ENCODE measurements at regions not wholly inside any gene's neighbourhood (a gene's known extent, or its start where the extent isn't known, plus 50 kb on each side); places are given as distances from the start of the nearest gene placed in this dataset.
"Not testable (repeated sequence)": the region's sequence is repeated elsewhere in the genome, so short reads cannot be mapped to it uniquely, and the experiment has no call there.

DNA sequence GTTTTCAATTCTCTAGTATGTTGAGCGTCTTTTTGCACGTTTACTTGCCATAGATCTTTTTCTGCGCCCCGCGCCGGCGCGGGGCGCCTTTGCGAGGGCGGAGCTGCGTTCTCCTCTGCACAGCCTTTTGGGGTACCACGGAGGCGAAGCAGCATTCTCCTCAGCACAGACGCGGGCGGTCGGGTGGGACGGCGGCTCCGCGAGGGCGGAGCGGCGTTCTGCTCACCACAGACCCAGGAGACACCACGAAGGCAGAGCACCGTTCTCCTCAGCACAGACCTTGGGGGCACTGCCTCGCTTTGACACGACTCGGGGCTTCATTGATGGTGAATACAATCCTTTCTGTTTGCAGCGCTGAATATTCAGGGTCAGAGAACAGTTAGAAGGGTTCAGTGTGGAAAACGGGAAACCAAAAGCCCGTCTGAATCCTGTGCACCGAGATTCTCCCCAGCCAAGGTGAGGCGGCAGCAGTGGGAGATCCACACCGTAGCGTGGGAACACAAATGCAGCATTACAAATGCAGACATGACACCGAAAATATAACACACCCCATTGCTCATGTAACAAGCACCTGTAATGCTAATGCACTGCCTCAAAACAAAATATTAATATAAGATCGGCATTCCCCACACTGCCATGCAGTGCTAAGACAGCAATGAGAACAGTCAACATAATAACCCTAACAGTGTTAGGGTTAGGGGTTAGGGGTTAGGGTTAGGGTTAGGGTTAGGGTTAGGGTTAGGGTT, 190.7 kb upstream of the VIPR2 start:
- in situ Hi-C loops (cut with MboI; ENCODE audit: low pct_unique_long_range_greater_than_20kb, low sequenced_read_pairs), result not testable (repeated sequence)
- peak; percentile 32 for DNase-seq

- DNase-seq; in situ Hi-C loops (cut with MboI; ENCODE audit: low pct_unique_long_range_greater_than_20kb, low sequenced_read_pairs): not testable (repeated sequence)
Measured at GRCh38 chr7:159332854-159333479, 188.3 kb upstream of the VIPR2 start.

DNA sequence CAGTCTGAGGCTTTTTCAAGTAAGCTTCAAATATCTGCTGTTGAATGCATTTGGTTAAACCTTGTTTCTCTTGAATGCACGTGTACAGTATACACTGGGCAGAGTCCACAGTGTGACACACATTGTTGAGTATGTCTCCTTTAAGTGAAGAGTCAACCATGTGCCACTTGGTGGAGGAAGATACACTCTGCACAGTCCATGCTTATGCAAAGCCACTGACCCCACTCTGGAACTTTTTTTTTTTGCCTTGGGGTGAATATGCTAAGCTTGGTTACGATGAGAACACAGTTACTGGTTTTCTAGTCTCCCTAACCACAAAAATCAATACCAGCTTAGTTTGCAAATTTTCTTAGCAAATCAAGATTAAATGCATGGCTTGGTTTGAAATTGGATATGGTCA, 186.8 kb upstream of the VIPR2 start:
- in situ Hi-C loops (cut with MboI; ENCODE audit: low pct_unique_long_range_greater_than_20kb, low sequenced_read_pairs), result no loop called here
- DNase-seq, result no peak

GRCh38 chr7:159329818-159330378, 185.2 kb upstream of the VIPR2 start:
- in situ Hi-C loops (cut with MboI; ENCODE audit: low pct_unique_long_range_greater_than_20kb, low sequenced_read_pairs), result no loop called here

DNA sequence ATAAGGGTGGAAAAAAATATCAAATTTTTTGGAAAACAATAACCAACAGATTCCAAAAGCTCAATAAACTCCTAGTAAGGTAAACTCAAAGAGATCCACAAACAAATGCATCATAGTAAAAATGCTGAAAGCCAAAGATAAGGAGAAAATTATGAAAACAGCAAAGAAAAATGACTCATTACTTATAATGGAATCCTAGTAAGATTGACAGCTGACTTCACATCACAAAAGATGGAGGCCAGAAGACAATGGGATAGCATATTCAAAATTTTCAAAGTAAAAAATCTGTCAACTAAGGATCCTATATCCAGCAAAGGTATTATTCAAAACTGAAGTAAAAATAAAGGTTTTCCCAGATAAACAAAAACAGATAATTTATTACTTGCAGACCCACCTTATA, 183.4 kb upstream of the VIPR2 start:
- DNase-seq, result no peak
- in situ Hi-C loops (cut with MboI; ENCODE audit: low pct_unique_long_range_greater_than_20kb, low sequenced_read_pairs), result no loop called here

More at GRCh38 chr7:159329818-159330378, 185.2 kb upstream of the VIPR2 start:
- DNase-seq, result no peak

DNA sequence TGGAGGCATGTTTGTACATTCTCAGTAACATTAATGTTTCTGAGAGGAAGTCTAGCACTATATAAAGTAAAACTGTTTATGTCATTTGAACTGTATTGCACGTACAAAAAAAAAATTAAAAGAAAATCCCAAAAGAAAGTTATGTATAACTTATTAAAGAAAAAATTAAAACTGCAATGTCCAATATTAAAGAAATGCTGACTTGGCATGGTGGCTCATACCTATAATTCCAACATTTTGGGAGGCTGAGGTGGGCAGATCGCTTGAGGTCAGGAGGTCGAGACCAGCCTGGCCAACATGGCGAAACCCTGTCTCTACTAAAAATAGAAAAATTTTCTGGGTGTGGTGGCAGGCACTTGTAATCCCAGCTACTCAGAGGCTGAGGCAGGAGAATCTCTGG, 178.7 kb upstream of the VIPR2 start:
- in situ Hi-C loops (cut with MboI; ENCODE audit: low pct_unique_long_range_greater_than_20kb, low sequenced_read_pairs), result no loop called here
- no peak for DNase-seq

GRCh38 chr7:159321278-159321677, 176.6 kb upstream of the VIPR2 start:
- in situ Hi-C loops (cut with MboI; ENCODE audit: low pct_unique_long_range_greater_than_20kb, low sequenced_read_pairs), result no loop called here
- DNase-seq, result no peak

DNA sequence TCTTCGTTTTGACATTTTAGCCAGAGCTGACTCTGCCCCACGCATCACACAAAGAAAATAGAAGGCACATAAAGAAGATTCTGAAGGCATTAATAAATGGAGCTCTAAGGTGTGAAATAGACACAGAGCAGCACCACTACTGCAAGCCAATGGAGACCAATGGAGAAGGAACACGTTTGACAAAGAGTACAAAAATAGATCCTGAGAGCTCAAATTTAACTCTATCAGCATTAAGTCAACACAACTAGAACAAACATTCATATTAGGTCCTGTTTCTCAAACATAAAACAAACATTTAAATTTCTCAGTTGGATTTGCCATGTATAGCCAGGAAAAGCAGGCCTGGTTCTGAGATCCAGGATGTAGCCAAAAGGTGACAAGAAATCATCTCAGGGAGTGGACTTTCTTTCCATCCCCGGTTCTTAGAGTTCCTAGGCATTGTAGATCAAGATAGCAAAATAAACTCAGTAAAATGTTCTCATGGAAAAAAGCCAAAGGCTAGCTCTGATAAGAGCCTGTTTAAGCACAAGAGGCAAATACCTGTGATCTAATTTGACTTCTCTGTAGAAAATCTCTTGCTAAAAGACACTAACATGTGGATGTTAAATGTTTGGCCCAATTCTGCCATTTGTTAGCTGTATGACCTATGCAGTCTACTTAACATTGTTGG, 174.2 kb upstream of the VIPR2 start:
- in situ Hi-C loops (cut with MboI; ENCODE audit: low pct_unique_long_range_greater_than_20kb, low sequenced_read_pairs), result no loop called here
- no peak for DNase-seq

GRCh38 chr7:159317294-159317693, 172.6 kb upstream of the VIPR2 start:
- in situ Hi-C loops (cut with MboI; ENCODE audit: low pct_unique_long_range_greater_than_20kb, low sequenced_read_pairs), result no loop called here
- DNase-seq, result peak; percentile 8

GRCh38 chr7:159311172-159311494, 166.5 kb upstream of the VIPR2 start:
- no peak for DNase-seq
- in situ Hi-C loops (cut with MboI; ENCODE audit: low pct_unique_long_range_greater_than_20kb, low sequenced_read_pairs), result no loop called here

DNA sequence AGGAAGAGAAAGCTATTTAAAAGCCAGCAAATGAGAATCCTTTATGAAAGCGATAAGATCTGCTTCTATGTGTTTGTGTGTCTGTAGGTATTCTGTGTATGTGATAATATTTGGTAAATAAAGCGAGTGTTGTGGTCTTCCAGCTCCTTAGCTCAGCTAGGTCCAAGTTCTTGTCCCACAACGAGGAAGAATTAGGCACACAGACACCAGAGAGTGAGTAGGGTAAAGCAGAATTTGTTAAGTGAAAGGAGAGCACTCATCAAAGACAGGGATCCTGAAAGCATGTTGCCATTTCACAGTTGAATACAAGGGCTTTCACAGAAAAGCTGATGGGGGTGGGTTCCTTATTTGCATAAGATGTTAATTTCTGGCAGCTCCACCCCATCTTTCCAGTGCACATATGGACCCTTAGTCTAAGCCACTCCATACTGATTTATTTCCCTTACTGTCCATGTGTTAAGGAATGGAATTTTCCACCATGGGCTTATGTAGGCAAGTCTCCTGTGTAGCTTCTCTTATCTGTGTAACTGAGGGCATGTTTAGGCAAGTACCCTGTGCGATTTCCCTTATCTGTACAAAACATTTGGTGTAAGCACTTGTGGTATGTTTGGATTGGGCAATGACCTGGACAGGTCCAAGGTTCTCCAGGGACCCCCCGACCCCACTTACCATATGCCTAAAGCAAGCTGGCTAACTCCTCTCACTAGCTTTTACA, 165.9 kb upstream of the VIPR2 start:
- in situ Hi-C loops (cut with MboI; ENCODE audit: low pct_unique_long_range_greater_than_20kb, low sequenced_read_pairs), result no loop called here
- DNase-seq, result peak; percentile 49

GRCh38 chr7:159309214-159309613, 164.5 kb upstream of the VIPR2 start:
- in situ Hi-C loops (cut with MboI; ENCODE audit: low pct_unique_long_range_greater_than_20kb, low sequenced_read_pairs), result not testable (repeated sequence)
- DNase-seq, result peak; percentile 68

GRCh38 chr7:159306012-159306411, 161.3 kb upstream of the VIPR2 start:
- in situ Hi-C loops (cut with MboI; ENCODE audit: low pct_unique_long_range_greater_than_20kb, low sequenced_read_pairs), result no loop called here
- DNase-seq, result no peak

- in situ Hi-C loops (cut with MboI; ENCODE audit: low pct_unique_long_range_greater_than_20kb, low sequenced_read_pairs); DNase-seq: not testable (repeated sequence)
Measured at GRCh38 chr7:159305185-159305584, 160.5 kb upstream of the VIPR2 start.

- DNase-seq; in situ Hi-C loops (cut with MboI; ENCODE audit: low pct_unique_long_range_greater_than_20kb, low sequenced_read_pairs): not testable (repeated sequence)
Measured at GRCh38 chr7:159303510-159303909, 158.8 kb upstream of the VIPR2 start.

- in situ Hi-C loops (cut with MboI; ENCODE audit: low pct_unique_long_range_greater_than_20kb, low sequenced_read_pairs), result no loop called here
- no peak for DNase-seq
Measured at GRCh38 chr7:159296093-159296681, 151.5 kb upstream of the VIPR2 start.

DNA sequence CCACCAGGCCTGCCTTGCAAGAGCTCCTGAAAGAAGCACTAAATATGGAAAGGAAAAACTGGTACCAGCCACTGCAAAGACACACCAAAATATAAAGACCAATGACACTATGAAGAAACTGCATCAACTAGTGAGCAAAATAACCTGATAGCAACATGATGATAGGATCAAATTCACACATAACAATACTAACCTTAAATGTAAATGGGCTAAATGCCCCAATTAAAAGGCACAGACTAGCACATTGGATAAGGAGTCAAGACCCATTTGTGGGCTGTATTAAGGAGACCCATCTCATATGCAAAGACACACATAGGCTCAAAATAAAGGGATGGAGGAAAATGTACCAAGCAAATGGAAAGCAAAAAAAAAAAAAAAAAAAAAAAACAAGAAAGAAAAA, 141.8 kb upstream of the VIPR2 start:
- DNase-seq; in situ Hi-C loops (cut with MboI; ENCODE audit: low pct_unique_long_range_greater_than_20kb, low sequenced_read_pairs): not testable (repeated sequence)

GRCh38 chr7:159281573-159281972, 136.9 kb upstream of the VIPR2 start:
- in situ Hi-C loops (cut with MboI; ENCODE audit: low pct_unique_long_range_greater_than_20kb, low sequenced_read_pairs), result no loop called here
- DNase-seq, result no peak

- no peak for DNase-seq
- in situ Hi-C loops (cut with MboI; ENCODE audit: low pct_unique_long_range_greater_than_20kb, low sequenced_read_pairs), result no loop called here
Measured at GRCh38 chr7:159280008-159280407, 135.3 kb upstream of the VIPR2 start.

All from KBM-7 (cell line).